HG03439 (cell line): ENCODE measurements at regions not wholly inside any gene's neighbourhood (a gene's known extent, or its start where the extent isn't known, plus 50 kb on each side); places are given as distances from the start of the nearest gene placed in this dataset.

Experiments used
- ATAC-seq: cut with Tn5 transposase; IDR thresholded peaks from one replicate; pipeline ENCODE4 v1.9.1; 2021; ENCODE audit warnings: mild to moderate bottlenecking, moderate library complexity; ENCODE audit not compliant: unreplicated experiment

DNA sequence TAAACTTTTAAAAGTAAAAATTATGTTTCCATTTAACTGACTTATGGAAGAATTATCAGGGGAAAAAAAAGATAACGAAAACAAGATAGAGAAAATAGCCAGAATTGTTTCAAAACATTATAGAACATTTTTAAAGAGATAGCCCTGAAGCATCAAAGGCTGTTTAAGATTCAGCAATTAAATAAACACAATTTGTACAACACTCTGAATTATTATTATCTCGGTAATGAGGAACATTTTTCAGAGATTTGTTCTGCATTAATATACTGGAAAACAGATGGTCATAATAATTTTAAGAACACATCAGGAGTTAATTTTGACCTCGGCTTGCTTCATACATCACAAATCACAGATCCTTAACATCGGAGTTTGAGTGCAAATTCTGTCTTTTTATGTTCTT, 643.8 kb downstream of the SORCS1 start:
- no peak for ATAC-seq

DNA sequence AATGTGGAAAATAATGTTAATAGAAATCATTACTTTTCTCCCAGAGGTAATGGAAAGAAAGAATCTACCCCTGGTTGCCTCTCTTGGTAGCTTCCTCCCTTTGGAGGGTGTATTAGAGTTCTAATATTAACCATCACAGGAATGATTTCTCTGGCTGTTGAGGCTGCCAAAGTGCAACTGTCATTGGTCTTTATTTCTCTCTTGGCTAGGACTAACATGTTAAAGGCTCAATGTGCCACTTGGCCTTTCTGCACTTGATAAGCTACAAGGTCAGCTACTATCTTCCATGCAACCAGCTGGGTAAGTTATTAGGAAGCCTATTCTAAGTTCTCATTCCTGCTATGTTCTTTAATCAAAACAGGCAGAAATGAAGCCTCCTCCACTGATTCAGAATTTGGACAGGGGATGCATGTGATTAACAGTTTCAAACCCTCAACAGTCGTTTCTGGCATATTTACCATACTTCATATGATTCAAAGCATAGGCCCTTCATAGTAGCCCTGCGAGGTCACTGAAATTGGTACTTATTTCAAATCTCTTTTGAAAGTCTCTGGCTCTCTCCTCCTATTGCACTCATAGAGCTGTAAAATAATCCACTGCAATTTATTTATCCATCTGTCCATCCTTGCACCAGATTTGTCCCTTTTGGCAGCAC, 645.0 kb downstream of the SORCS1 start:
- no peak for ATAC-seq

DNA sequence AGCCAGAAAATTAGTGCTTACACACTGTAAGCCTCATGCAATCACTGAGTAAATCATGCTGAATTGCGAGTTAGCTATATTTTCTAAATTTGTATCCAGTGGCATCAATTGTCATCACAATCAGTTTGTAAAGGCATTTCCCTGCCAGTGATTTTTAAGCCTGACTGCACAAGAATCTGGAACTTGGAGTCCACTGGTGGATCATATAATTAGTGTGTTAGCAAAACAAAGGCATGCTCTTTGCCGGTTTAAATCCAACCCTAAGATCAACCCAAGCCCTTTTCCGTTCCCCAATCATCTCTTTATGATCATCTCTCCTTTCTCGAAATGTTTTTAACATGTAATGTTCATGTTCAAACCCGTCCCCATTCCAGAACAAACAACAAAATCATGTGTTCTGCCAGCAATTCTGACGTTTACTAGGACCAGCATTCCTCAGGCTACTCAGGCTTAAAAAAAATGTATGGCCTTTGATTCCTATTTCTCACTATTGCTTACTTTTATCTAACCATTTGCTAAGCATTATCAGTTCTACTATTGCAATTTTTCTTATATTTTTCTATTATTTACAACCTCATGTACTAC, 649.2 kb downstream of the SORCS1 start:
- no peak for ATAC-seq

DNA sequence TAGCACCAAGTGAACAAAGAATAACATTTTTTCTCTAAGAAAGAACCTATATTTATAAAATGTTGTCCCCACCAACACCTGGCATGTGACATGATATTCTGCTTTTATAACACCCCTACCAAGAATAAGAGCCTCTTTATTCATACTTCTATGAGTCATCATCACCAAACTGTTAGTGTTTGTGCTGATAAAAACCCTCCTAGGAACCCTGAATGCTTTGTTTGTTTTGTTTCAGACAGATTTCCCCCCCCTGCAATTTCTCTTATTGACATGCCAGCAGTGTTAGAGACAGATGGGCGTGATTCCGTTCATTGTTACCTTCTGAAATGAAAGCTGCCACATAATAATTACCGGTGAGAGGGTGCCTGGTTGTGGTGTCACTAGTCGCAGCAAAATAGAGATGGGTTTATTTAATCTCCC, 651.1 kb downstream of the SORCS1 start:
- no peak for ATAC-seq

DNA sequence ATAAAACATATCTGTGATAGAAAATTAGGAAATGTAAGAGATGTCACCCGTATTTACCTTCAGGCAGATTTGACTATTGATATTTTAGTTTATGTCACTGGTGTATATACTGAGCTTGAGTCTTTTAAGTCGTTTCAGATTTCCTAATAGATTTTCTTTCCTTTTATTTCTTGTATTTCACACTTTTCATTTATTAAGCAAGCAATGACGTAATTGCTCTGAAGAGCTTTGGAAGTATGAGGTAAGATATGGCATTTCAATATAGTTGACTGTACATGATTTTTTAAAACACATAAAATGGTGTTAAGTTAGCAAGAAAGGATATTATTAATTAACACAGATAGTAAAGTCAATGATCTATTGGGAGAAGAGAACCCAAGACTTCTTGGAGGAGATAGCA, 652.6 kb downstream of the SORCS1 start:
- ATAC-seq = no peak

DNA sequence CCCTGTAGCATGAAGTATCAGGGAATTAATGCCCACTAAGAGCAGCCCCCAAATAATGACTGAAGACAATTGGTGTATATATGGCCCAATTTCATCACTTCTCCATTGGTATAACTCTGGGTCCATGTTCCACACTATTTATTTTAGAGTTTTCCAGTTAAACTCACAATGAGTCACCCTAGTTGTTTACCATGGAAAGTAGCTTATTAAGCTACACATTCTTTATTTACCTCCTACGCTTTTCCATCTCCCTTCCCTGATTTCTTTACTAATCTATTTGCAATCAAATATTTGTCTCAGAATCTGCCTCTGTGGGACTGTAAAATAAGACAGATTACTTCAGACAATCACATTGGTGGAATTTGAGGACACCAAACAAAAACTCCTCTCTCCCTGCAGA, 655.6 kb downstream of the SORCS1 start:
- ATAC-seq = no peak

DNA sequence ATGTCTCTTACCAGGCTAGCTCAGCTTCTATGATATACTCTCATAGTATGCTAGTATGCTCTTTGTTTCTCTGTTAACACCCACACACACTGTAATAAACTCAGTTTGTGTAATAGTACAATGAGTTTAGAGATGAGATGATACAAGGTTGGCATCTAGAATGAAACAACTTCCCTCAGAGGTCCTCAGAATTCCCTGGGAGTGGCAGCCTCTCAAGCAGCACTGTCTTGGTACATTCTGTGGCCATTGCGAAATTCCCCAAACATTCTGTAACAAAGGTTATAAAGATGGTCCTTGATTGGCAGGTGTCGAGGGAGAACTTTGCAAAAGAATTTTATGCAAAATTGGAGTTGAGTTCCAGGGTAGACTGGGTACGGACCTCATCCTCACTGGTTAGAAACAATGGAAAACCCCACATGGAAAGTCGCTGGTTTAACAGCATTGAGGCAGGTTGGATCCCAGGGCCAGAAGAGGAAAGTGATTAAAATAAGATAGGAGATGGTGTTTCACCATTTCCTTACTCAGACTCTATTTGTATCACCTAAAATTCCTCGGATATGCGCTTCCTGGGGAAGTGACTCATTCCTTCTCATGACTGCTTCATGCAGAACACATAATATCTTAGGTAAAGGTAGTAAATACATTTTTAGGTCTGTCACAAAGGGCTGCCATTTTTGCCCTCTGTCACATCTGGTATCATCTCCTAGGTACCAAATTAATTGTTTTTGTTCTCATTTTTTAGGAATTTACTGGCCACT, 657.8 kb downstream of the SORCS1 start:
- ATAC-seq = no peak

DNA sequence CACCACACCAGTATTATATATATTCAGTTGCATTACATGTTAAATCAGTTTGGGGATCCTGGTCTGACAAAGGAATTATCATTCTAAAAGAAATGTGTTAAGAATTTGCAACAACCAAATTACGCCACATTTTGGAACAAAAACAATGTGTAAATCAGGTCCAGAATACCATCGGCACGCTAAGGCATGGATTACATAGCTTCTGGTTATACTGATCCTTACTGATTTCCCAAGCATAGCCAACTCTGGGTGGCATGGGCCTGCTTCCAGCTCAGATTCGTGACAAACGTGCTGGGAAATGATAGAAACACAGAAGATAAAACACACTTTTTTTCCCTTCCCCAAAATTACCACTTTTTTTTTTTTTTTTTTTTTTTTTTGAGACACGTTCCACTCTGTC, 660.0 kb downstream of the SORCS1 start:
- ATAC-seq = no peak

DNA sequence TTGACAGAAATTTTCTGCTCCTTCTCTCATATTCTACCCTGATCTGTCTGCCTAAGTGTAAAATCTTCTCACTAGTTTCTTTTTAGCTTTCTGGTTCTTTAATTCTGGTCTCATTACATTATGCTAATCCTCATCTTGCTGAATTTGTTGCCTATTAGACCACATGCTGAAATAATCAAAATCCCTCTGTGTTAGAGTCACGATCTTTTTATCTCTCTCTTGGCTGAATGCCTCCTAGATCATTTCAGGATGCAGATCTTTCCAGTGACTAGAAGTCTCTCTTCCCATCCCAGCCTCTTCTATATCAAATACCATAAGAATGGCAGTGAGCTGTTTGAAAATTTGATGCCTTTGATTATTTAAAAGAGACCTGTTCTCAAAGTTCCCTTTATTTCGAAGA, 661.9 kb downstream of the SORCS1 start:
- no peak for ATAC-seq

DNA sequence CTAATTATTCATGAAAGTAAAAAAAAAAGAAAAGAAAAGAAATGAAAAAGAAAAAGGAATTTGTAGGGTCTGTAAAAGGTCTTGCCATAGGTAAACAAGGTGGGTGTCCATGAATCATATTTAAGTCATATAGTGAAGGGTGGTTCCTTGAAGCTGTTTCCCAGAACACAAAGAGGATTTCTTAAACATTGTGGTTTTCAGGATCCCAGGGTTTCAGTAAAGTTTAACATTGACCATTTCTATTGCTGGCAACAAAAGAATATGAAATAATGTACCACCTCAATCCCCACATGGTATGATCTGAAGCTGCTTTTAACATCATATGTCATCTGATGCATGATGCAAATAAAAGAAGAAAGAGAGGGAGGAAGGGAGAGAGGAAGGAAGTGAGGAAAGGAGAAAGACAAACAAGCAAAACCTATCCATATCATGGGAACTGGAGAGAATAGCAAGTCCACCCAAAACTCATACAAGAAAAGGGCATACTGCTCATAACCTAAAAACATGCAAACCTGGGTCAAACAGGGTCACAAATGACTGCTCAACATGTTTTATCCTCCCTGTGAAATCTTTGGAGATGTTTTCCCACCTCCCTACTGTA, 663.5 kb downstream of the SORCS1 start:
- ATAC-seq = no peak

DNA sequence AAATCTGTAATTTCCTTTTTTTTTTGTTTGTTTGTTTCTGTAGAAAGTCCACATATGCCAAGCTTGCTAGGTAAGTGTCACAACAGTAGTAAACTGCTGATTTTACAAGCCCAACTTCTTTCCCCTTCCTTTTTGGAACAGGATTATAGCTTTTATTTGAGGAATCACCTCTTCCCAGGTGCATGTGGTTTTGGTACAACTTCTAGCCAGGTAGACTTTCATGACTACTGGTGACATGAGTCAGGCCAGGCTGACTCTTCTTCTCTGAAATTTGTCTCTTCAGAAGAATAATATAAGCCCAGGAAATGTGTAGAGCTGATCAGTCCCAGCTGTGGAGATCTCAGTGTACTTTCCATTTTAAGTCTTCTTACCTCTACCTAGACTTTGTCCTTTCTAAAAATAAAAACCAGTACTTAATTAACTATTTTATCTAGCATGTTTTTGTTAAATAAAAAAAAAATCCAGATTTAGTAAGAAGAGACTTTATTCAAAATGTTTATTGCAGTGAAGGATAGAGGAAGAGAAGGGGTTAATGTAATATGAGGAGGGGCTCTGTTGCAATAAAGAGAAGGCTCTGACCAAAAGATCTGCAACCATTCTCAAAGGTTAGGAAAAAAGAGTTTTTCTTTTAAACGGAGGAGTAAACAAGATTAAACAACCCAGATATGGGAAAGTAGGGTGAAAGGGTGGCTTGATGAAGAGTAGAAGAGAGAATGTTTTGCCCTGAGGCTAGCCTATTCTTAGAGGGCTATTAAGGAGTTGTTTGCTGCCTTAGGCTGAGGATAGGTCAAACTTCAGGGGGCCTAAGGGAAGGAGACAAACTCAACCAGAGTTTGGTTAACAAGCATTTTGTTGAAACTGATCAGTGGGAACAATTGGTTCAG, 664.2 kb downstream of the SORCS1 start:
- ATAC-seq = no peak

DNA sequence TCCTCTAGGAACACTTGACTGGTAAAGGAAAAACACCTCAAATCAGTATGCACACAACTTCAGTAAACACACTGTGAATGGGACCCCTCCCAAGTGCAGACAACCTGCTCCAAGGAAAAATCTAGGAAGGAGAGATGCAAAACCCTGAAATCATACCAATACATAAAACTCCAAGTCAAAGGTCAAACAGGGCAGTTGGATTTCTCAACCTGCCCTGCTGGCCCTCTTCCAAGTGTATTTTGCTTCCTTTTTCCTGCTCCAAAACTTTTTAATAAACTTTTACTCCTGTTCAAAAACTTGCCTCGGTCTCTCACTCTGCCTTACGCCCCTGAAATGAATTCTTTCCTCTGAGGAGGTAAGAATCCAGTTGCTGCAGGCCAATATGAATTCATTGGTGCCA, 665.1 kb downstream of the SORCS1 start:
- no peak for ATAC-seq

DNA sequence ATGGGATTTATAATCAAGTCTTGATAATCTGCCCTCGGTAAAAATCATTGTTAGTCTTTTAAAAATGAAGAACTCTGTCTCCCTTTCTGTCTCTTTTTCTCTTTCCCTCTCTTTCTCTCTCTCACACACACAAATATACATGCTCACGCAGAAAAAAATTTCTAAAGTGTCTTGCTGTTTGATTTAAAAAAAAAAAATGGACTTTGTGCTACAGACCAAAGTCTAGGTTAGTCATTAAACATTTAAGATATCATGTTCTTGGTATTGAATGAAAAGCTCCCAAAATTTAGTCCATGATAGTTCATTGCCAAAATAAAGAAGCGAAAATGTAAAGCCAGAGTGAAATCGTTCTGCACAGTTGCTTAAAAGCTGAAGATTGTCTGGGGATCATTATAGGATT, 665.8 kb downstream of the SORCS1 start:
- ATAC-seq = no peak

DNA sequence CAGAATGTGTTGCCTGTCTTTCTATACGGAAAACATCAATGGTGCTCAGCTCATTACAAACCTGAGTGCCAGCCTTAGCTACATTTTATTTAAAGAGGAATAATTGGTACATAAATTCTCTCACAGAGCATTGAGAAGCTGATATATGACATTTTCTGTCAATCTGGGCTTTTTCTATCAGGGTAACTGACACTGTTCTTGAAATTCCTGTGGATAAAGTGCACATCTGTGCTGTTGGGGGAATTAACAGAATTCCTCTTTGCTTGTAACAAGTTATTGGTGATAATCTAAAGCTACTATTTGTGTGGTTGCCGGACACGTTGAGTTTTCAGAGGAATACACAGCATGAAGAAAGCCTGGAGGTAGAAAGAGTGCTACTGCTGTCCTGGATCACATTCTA, 668.6 kb downstream of the SORCS1 start:
- ATAC-seq = no peak

DNA sequence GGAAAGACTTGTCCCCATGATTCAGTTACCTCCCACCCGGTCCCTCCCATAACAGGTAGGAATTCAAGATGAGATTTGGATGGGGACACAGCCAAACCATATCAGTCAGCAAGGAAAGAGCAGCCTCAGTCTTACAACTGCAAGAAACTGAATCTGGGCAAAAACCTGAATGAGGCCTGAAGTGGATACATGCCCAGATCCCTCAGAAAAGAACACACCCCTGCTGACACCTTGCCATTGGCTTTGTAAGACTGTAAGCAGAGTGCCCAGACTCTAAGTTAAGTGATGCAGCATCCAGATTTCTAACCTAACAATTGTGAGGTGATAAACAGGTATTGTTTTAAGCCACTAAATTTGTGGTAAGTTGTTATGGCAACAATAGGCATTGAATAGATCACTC, 670.8 kb downstream of the SORCS1 start:
- ATAC-seq = no peak

DNA sequence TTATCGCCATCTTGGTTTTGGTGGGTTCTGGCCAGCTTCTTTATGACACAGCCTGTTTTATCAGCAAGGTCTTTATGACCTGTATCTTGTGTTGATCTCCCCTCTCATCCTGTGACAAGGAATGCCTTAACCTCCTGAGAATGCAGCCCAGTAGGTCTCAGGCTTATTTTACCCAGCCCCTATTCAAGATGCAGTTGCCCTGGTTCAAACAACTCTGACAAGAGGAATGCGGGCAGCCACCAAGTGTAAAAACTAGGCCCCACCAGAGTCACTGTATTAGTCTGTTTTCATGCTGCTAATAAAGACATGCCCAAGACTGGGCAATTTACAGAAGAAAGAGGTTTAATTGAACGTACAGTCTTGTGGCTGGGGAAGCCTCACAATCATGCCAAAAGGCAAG, 671.3 kb downstream of the SORCS1 start:
- ATAC-seq = no peak

DNA sequence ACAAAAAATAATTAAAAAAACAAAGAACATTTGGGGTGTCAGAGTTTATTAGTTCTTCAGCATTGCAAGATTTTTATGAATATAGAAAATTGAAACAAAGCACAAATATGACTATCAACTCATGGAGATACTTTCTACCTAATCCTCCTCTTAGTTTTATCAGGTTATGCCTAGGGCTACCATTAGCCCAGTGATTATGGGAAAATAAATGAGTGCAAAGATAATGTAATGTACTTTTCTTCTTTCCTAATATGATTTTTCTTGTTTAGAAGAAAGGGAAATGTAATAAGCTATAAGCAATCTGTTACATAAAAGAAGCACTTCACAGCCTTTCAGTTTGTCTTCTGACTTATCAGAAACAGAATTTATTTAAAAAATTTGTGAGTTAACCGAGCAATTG, 676.8 kb downstream of the SORCS1 start:
- ATAC-seq = no peak

DNA sequence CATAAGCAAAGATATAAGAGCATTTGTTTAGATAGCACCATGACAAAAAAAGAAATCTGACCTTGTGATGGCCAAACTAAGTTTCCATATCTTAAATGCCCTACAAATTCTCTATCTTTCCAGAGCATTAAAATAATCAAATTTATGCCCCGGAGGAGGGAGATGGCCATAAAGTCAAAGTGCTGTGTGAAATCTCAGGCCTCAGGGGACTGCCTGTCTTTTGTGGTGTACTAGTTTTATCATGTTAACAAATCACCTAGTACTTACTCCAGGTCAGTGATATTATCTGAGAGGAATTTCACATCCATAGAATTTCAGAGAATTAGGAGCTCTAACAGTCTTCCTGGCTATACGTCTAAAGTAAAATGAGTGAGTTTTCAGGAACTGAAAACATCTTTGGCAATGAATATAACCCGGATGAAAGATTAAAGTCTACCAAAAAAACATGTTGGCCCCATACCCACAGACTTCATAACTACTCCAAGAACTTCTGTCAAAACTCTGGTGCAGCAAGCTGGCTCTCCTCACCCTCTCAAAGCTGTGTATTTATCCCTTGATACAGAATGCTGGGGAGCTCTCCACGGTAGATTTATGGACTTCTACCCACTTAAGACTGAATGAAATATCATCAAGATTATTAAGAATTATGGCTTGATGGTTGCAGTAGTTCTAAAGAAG, 682.8 kb downstream of the SORCS1 start:
- no peak for ATAC-seq

DNA sequence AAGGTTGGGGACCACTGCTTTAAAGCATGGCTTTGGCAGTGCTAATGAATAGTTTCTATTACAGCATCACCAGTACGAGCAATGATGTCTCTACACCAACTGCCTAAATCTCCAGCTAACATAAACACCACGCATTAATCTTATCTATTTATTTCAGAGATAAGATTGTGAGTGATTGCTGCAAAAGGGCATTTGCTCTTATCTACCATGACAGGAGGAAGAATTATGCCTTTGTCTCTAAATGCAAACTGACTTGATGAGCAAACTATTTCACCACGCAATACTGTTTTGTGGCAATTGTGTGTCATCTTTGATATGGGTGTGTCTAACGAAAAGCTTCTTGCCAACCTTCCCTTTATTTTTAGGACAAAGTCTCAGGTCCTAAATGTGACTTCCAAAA, 684.9 kb downstream of the SORCS1 start:
- no peak for ATAC-seq

DNA sequence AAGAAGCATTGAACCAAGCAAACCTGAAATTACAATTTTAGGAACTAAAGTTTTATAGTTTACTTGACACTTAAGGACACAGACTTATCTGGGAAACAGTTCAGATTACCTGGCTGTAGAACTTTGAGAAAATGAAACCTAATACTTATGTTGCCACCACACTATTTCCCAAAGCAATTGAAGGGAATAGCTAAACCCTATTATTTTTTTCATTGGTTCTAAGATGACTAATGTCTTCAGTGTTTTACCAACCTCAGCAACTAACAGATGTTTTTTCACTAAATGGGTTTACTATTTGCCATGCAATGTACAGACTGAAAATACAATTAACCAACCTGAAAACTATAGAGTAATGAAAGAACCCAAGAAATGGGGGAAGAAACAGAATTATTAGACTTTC, 689.6 kb downstream of the SORCS1 start:
- ATAC-seq = no peak
